GM10266 (cell line): ENCODE measurements at regions not wholly inside any gene's neighbourhood (a gene's known extent, or its start where the extent isn't known, plus 50 kb on each side); places are given as distances from the start of the nearest gene placed in this dataset.

Source experiments
- DNase-seq: peaks from one replicate; pipeline ENCODE4 v3.0.0; 2012; ENCODE audit errors: extremely low spot score
- CTCF ChIP-seq: IDR thresholded peaks from 2 replicates; pipeline ENCODE4 v1.5.1; 2012; ENCODE audit warnings: mild to moderate bottlenecking, low read depth; ENCODE audit not compliant: control insufficient read depth, insufficient read depth; ENCODE audit errors: missing control alignments

- TF ChIP-seq CTCF, result no peak
- DNase-seq, result no peak
Measured at GRCh38 chr5:67402526-67402925, 205.9 kb upstream of the CD180 start.

GRCh38 chr5:67401172-67401571 is 204.6 kb upstream of the CD180 start:
- no peak for TF ChIP-seq CTCF
- no peak for DNase-seq

- TF ChIP-seq CTCF, result no peak
- no peak for DNase-seq
Measured at GRCh38 chr5:67400752-67401151, 204.2 kb upstream of the CD180 start.

- TF ChIP-seq CTCF, result no peak
- DNase-seq, result no peak
Measured at GRCh38 chr5:67395790-67396418, 199.3 kb upstream of the CD180 start.

- no peak for TF ChIP-seq CTCF
- DNase-seq, result no peak
Measured at GRCh38 chr5:67393211-67393610, 196.6 kb upstream of the CD180 start.

GRCh38 chr5:67390935-67391334 is 194.3 kb upstream of the CD180 start:
- DNase-seq, result no peak
- TF ChIP-seq CTCF, result no peak

GRCh38 chr5:67383451-67383850 is 186.9 kb upstream of the CD180 start:
- DNase-seq, result no peak
- TF ChIP-seq CTCF, result no peak
